Endothelial cell (in vitro differentiated cells): ENCODE measurements at regions not wholly inside any gene's neighbourhood (a gene's known extent, or its start where the extent isn't known, plus 50 kb on each side); places are given as distances from the start of the nearest gene placed in this dataset.
A peak's percentile ranks its signal among the peaks of the same experiment; 100 is the strongest.

Source experiments
- DNase-seq: peaks from one replicate; pipeline ENCODE4 v3.0.0; 2021; ENCODE audit warnings: low spot score
- H3K27ac Mint-ChIP-seq: one replicate; pipeline ENCODE4 v1.8.0; 2021; ENCODE audit warnings: mixed read lengths, inconsistent platforms; ENCODE audit not compliant: unreplicated experiment
- H3K27me3 Mint-ChIP-seq: one replicate; pipeline ENCODE4 v1.8.0; 2021; ENCODE audit warnings: mild to moderate bottlenecking, moderate library complexity, mixed read lengths, inconsistent platforms; ENCODE audit not compliant: unreplicated experiment
- H3K36me3 Mint-ChIP-seq: one replicate; pipeline ENCODE4 v1.8.0; 2021; ENCODE audit warnings: mild to moderate bottlenecking, low read depth, mixed read lengths, inconsistent platforms; ENCODE audit not compliant: unreplicated experiment
- H3K4me1 Mint-ChIP-seq: one replicate; pipeline ENCODE4 v1.8.0; 2021; ENCODE audit warnings: mild to moderate bottlenecking, mixed read lengths, inconsistent platforms; ENCODE audit not compliant: unreplicated experiment
- H3K4me3 Mint-ChIP-seq: one replicate; pipeline ENCODE4 v1.8.0; 2021; ENCODE audit warnings: mild to moderate bottlenecking, mixed read lengths, inconsistent platforms; ENCODE audit not compliant: unreplicated experiment
- H3K9me3 Mint-ChIP-seq: one replicate; pipeline ENCODE4 v1.8.0; 2021; ENCODE audit warnings: mixed read lengths, inconsistent platforms; ENCODE audit not compliant: unreplicated experiment
- TF ChIP-seq, protein P1 (sequence below): fragments of 200-600 bp; sonication (generic); IDR thresholded peaks from one replicate; pipeline ENCODE4 v1.5.0; 2021; ENCODE audit warnings: antibody characterized with exemption; ENCODE audit not compliant: unreplicated experiment

DNA sequence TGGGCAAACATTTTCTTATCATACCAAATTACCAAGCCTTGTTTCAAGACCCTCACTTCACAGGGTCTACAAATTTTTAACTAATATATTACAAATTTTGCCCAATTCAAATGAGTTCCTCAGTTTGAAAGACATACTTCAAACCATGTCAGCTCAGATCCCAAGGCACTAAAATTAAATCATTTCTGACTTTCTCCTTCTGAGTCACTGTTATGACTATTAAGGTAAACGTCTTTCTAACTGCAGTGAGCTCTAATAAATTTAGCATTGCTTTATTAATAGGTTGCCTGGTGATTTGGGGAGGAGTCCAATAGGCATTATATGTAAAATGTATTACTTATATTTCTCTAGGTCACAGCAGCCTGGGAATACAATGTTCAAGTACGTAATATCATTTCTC is 158.2 kb upstream of the ARHGEF26 start:
- TF ChIP-seq, protein P1, sequence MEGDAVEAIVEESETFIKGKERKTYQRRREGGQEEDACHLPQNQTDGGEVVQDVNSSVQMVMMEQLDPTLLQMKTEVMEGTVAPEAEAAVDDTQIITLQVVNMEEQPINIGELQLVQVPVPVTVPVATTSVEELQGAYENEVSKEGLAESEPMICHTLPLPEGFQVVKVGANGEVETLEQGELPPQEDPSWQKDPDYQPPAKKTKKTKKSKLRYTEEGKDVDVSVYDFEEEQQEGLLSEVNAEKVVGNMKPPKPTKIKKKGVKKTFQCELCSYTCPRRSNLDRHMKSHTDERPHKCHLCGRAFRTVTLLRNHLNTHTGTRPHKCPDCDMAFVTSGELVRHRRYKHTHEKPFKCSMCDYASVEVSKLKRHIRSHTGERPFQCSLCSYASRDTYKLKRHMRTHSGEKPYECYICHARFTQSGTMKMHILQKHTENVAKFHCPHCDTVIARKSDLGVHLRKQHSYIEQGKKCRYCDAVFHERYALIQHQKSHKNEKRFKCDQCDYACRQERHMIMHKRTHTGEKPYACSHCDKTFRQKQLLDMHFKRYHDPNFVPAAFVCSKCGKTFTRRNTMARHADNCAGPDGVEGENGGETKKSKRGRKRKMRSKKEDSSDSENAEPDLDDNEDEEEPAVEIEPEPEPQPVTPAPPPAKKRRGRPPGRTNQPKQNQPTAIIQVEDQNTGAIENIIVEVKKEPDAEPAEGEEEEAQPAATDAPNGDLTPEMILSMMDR = no peak
- no peak for DNase-seq
- Mint-ChIP-seq H3K9me3 (no peaks in the 10 kb centered on the region), H3K36me3 (no peaks in the 10 kb centered on the region), H3K4me3 (no peak overlapping the region), H3K27ac (peak overlapping the region; percentile 45), H3K27me3 (peaks cover 2% of the 10 kb centered on the region), H3K4me1 (peaks cover 25% of the 10 kb centered on the region)

DNA sequence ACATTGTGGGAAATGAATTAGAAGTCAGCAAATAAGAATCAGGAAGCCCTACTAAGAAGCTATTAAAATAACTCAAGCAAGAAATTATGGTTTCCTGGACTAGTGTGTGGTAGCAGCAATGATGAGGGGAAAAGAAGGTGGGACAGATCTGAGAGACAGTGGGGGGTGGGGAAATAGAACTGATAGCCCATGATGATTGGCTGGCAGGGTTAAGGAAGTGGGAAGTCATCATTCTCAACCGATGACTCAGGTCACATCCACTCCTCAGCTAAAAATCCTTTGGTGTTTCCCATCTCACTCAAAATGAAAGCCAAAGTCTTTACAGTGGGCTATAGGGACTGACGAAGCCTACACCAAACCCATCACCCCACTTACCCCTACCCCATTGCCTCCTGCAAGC is 153.9 kb upstream of the ARHGEF26 start:
- Mint-ChIP-seq H3K27ac (no peak overlapping the region), H3K4me3 (no peak overlapping the region), H3K4me1 (peaks cover 13% of the 10 kb centered on the region), H3K9me3 (no peaks in the 10 kb centered on the region), H3K36me3 (no peaks in the 10 kb centered on the region), H3K27me3 (no peaks in the 10 kb centered on the region)
- no peak for DNase-seq
- TF ChIP-seq, protein P1 = no peak

DNA sequence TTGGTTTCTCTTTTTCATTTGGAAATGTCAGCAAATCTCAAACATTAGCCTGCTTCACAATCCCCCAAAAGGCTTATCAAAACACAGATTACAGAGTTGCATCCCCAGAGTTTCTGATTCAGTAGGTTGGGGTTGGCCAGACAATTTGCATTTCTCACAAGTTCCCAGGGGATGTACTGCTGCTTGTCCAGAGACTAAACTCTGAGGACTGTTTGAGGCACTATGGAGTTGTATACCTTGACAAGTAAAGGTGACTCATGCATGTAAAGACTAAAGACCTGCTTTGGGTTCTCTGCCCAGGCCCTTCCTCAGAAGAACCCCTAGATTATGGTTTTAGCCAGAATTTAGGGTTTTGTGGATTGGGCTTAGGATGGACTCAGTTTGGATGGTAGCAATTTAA is 151.1 kb upstream of the ARHGEF26 start:
- H3K36me3 Mint-ChIP-seq = no peaks in the 10 kb centered on the region
- no peaks in the 10 kb centered on the region for H3K27me3 Mint-ChIP-seq
- H3K27ac Mint-ChIP-seq = no peak overlapping the region
- no peaks in the 10 kb centered on the region for H3K9me3 Mint-ChIP-seq
- DNase-seq = no peak
- TF ChIP-seq, protein P1 = no peak
- H3K4me3 Mint-ChIP-seq = no peak overlapping the region
- H3K4me1 Mint-ChIP-seq = no peaks in the 10 kb centered on the region

DNA sequence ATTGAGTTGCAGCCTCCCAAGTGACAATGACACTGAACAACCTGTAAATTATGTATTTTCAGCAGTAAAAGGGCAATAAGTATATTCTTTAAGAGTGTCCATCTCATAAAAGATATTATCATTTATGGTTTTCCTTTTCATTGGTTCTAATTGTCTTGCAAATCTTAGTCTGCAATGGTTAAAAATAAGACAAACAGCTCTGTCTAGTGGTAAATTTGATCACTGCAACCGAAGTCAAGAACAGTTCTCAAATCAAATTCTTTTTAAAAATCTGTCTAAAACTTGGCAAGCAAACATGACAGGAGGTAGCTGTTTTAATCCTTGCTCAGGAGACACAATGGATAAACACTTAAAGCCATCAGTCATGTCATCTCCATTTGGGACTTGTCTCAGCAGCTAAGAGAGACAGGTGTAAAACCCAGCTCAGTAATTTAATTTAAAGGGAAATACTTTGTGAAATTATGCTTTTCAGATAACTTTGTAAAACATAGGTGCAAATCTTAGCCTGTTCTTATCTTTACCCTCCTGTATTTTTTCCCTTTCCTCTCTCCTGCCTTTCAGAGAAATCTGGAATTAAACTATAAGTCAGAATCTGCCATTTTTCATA is 150.3 kb upstream of the ARHGEF26 start:
- no peak for DNase-seq
- H3K9me3 Mint-ChIP-seq = no peaks in the 10 kb centered on the region
- no peaks in the 10 kb centered on the region for H3K36me3 Mint-ChIP-seq
- no peak overlapping the region for H3K27ac Mint-ChIP-seq
- no peaks in the 10 kb centered on the region for H3K27me3 Mint-ChIP-seq
- no peak overlapping the region for H3K4me3 Mint-ChIP-seq
- TF ChIP-seq, protein P1 = no peak
- H3K4me1 Mint-ChIP-seq = no peaks in the 10 kb centered on the region

DNA sequence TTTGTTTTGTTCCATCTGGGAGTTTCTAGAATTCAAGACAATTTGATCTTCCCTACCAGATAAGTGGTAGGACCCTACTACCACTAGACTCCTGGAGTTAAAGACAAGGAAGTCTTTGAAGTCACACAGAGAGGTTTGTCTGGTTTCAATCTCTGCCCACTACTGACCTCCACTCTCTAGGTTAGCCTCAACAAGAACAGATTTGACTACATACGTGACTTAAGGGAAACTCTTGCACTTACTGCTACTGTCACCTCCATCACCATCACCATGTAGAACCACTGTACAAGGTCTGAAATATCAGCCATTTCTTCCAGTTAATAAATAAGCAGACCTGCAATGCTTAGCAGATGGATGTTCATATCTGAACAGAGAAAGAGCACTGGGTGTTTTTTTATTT is 148.3 kb upstream of the ARHGEF26 start:
- Mint-ChIP-seq H3K36me3 (no peaks in the 10 kb centered on the region), H3K9me3 (no peaks in the 10 kb centered on the region), H3K27ac (no peak overlapping the region), H3K27me3 (peaks cover 2% of the 10 kb centered on the region), H3K4me3 (no peak overlapping the region), H3K4me1 (no peaks in the 10 kb centered on the region)
- TF ChIP-seq, protein P1 = no peak
- DNase-seq = no peak
